HCT116 (cell line): ENCODE measurements at regions not wholly inside any gene's neighbourhood (a gene's known extent, or its start where the extent isn't known, plus 50 kb on each side); places are given as distances from the start of the nearest gene placed in this dataset.

Experiments
- ATAC-seq: fragments of 200-7000 bp; cut with Tn5 transposase; 2 replicates; pipeline ENCODE4 v1.9.1; 2020; ENCODE audit warnings: mild to moderate bottlenecking, moderate library complexity
- BruUV-seq: library from RNA; stranded (reverse); fragments of 400-500 nt; replicated peaks from 2 replicates; lab custom pipeline; 2021; lab: Mats Ljungman, UMichigan
- CTCF ChIA-PET: fragments of 300-600 bp; sonication (Branson Sonifier 250); formaldehyde crosslinking; loops from one replicate; lab custom pipeline; 2021; ENCODE audit warnings: antibody characterized with exemption; lab: Charles Lee
- POLR2A ChIA-PET: fragments of 300-600, 350-600 bp; sonication (Branson Sonifier 250); formaldehyde crosslinking; loops from one replicate; lab custom pipeline; 2021; ENCODE audit warnings: antibody characterized with exemption; lab: Charles Lee
- RAD21 ChIA-PET, 2 experiments: fragments of 300-600 bp; sonication (Branson Sonifier 250); formaldehyde crosslinking; loops; one replicate each; lab custom pipeline; 2023; ENCODE audit warnings: low total read pairs in 2 of 2; ENCODE audit not compliant: uncharacterized antibody in 2 of 2, unreplicated experiment in 2 of 2, low non-redundant PET in 1 of 2; lab: Charles Lee
- DNase-seq: peaks from one replicate; pipeline ENCODE4 v3.0.0-alpha.2; 2010; ENCODE audit warnings: low read depth, low spot score
- H2AFZ ChIP-seq: fragments of 200-600 bp; shearing (Covaris generic), sonication (generic); 2 replicates; pipeline ENCODE4 v1.6.1; 2017; ENCODE audit warnings: low read depth, mixed run types, mixed read lengths, antibody characterized with exemption, low read length; ENCODE audit not compliant: poor library complexity, severe bottlenecking
- H3K27ac ChIP-seq: 2 replicates; pipeline ENCODE4 v1.5.1; 2012; ENCODE audit warnings: low read depth, low read length
- H3K27me3 ChIP-seq: fragments of 200-600 bp; sonication (generic); 2 replicates; pipeline ENCODE4 v1.6.1; 2016; ENCODE audit warnings: mixed run types, low read length, mixed read lengths; ENCODE audit not compliant: insufficient read depth
- H3K36me3 ChIP-seq, 2 experiments: fragments of 200-500 bp in 1 of 2; fragments of 200-600 bp in 1 of 2; sonication (Bioruptor generic) in 1 of 2; sonication (generic) in 1 of 2; 2 replicates each; pipeline versions ENCODE4 v1.5.1 to v1.6.1; 2014 to 2016; ENCODE audit warnings: low read length in 2 of 2, inconsistent platforms in 1 of 2, mixed read lengths in 1 of 2, mixed run types in 1 of 2; ENCODE audit not compliant: insufficient read depth in 2 of 2, control insufficient read depth in 1 of 2
- H3K4me1 ChIP-seq, 2 experiments: fragments of 200-600 bp in 1 of 2; sonication (generic) in 1 of 2; 2 replicates each; pipeline versions ENCODE4 v1.5.1 to v1.6.1; 2012 to 2017; ENCODE audit warnings: low read length in 2 of 2, inconsistent platforms in 1 of 2, mild to moderate bottlenecking in 1 of 2, mixed read lengths in 1 of 2, mixed run types in 1 of 2, moderate library complexity in 1 of 2; ENCODE audit not compliant: insufficient read depth in 2 of 2, control insufficient read depth in 1 of 2
- H3K4me2 ChIP-seq: fragments of 200-600 bp; sonication (generic); 2 replicates; pipeline ENCODE4 v1.6.1; 2017; ENCODE audit warnings: mixed run types, low read length, mixed read lengths
- H3K4me3 ChIP-seq, 2 experiments: fragments of 200-600 bp in 1 of 2; sonication (generic) in 1 of 2; replicated peaks in 1 of 2; 2 replicates each; pipeline ENCODE4 v1.5.1; 2011 to 2016; ENCODE audit warnings: low read length in 2 of 2, control low read depth in 1 of 2, low read depth in 1 of 2, mild to moderate bottlenecking in 1 of 2, mixed read lengths in 1 of 2, mixed run types in 1 of 2
- H3K79me2 ChIP-seq: fragments of 200-600 bp; sonication (generic); 2 replicates; pipeline ENCODE4 v1.6.1; 2017; ENCODE audit warnings: mild to moderate bottlenecking, mixed run types, low read length, moderate library complexity, mixed read lengths; ENCODE audit not compliant: insufficient read depth
- H3K9ac ChIP-seq: fragments of 200-600 bp; sonication (generic); 2 replicates; pipeline ENCODE4 v1.6.1; 2016; ENCODE audit warnings: low read length, mixed read lengths
- H3K9me2 ChIP-seq: fragments of 200-600 bp; sonication (generic), shearing (Covaris generic); 2 replicates; pipeline ENCODE4 v1.6.1; 2017; ENCODE audit warnings: mixed run types, mild to moderate bottlenecking, moderate library complexity; ENCODE audit not compliant: insufficient read depth
- H3K9me3 ChIP-seq, 2 experiments: fragments of 200-500 bp in 1 of 2; fragments of 200-600 bp in 1 of 2; sonication (Bioruptor generic) in 1 of 2; sonication (generic) in 1 of 2; 2 replicates each; pipeline ENCODE4 v1.6.1; 2014 to 2017; ENCODE audit warnings: low read length in 2 of 2, mixed read lengths in 2 of 2, inconsistent platforms in 1 of 2, low read depth in 1 of 2, mild to moderate bottlenecking in 1 of 2, mixed run types in 1 of 2, moderate library complexity in 1 of 2; ENCODE audit not compliant: control insufficient read depth in 1 of 2, insufficient read depth in 1 of 2
- H4K20me1 ChIP-seq: fragments of 200-600 bp; sonication (generic), shearing (Covaris generic); 2 replicates; pipeline ENCODE4 v1.6.1; 2017; ENCODE audit warnings: mixed run types, mild to moderate bottlenecking, moderate library complexity; ENCODE audit not compliant: insufficient read depth
- ATF3 ChIP-seq: IDR thresholded peaks from 2 replicates; pipeline ENCODE4 v1.6.1; 2012
- CTCF ChIP-seq, 3 experiments: fragments of 200-600 bp in 1 of 3; sonication (generic) in 1 of 3; IDR thresholded peaks in 2 of 3; conservative IDR thresholded peaks in 1 of 3; 2 replicates each; pipeline ENCODE4 v1.5.1; 2012 to 2017; ENCODE audit warnings: low read depth in 2 of 3, low read length in 2 of 3, antibody characterized with exemption in 1 of 3, borderline replicate concordance in 1 of 3, control low read depth in 1 of 3, mild to moderate bottlenecking in 1 of 3, mixed read lengths in 1 of 3, mixed run types in 1 of 3, moderate library complexity in 1 of 3; ENCODE audit not compliant: insufficient read depth in 1 of 3
- EZH2 ChIP-seq: fragments of 200-600 bp; sonication (generic); IDR thresholded peaks from 2 replicates; pipeline ENCODE4 v1.6.1; 2017; ENCODE audit warnings: antibody characterized with exemption, mixed run types
- EZH2phosphoT487 ChIP-seq: fragments of 200-600 bp; IDR thresholded peaks from 2 replicates; pipeline ENCODE4 v1.6.1; 2018; ENCODE audit warnings: antibody characterized with exemption, borderline replicate concordance
- POLR2A ChIP-seq: IDR thresholded peaks from 2 replicates; pipeline ENCODE4 v1.7.0; 2011; ENCODE audit warnings: borderline replicate concordance; ENCODE audit not compliant: insufficient read depth, insufficient read length; ENCODE audit errors: extremely low read depth
- TCF7L2 ChIP-seq: IDR thresholded peaks from 2 replicates; pipeline ENCODE4 v1.7.0; 2011; ENCODE audit warnings: borderline replicate concordance, inconsistent platforms; ENCODE audit not compliant: insufficient read depth, insufficient read length; ENCODE audit errors: extremely low read depth
- YY1 ChIP-seq: IDR thresholded peaks from 2 replicates; pipeline ENCODE4 v1.6.1; 2011; ENCODE audit warnings: low read length, low read depth, moderate library complexity, mild to moderate bottlenecking; ENCODE audit not compliant: insufficient replicate concordance; ENCODE audit errors: extremely low read depth
- ZFX ChIP-seq: fragments of 450-650 bp; IDR thresholded peaks from 2 replicates; pipeline ENCODE4 v1.6.1; 2017
- ZNF274 ChIP-seq: fragments of 200-500 bp; sonication (Bioruptor generic); IDR thresholded peaks from 2 replicates; pipeline ENCODE4 v1.6.1; 2014; ENCODE audit warnings: mild to moderate bottlenecking, low read depth, low read length, inconsistent platforms
- intact Hi-C: fragments of 100-400 bp; cut with micrococcal nuclease; formaldehyde crosslinking; loops from 2 replicates; pipeline ENCODE4 v1.10.0; 2022
- TF ChIP-seq, protein P1 (sequence below): IDR thresholded peaks from 2 replicates; pipeline ENCODE4 v1.6.1; 2012
- TF ChIP-seq, protein P2 (sequence below): IDR thresholded peaks from 2 replicates; pipeline ENCODE4 v1.6.1; 2012; ENCODE audit warnings: low read depth
- TF ChIP-seq, protein P3 (sequence below): IDR thresholded peaks from 2 replicates; pipeline ENCODE4 v1.6.1; 2011; ENCODE audit warnings: mild to moderate bottlenecking, low read length, moderate library complexity; ENCODE audit not compliant: insufficient replicate concordance; ENCODE audit errors: extremely low read depth

- no TSS peak for BruUV-seq
- H3K36me3 ChIP-seq: no peaks in the 10 kb centered on the region
- ChIA-PET RAD21 (no interaction called here), POLR2A (no interaction called here), CTCF (no interaction called here)
- TF ChIP-seq, protein P1, sequence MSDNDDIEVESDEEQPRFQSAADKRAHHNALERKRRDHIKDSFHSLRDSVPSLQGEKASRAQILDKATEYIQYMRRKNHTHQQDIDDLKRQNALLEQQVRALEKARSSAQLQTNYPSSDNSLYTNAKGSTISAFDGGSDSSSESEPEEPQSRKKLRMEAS: no peak
- TF ChIP-seq ZNF274 (no peak), EZH2phosphoT487 (no peak), CTCF (IDR thresholded peaks at IDR 0.05 in 2 of 3, conservative IDR thresholded peaks at IDR 0.05 in 1 of 3; ENCODE audit: borderline replicate concordance in 1 of 3, insufficient read depth in 1 of 3, low read depth in 2 of 3, low read length in 2 of 3) (no peak), ATF3 (no peak), EZH2 (no peak), ZFX (no peak), POLR2A (no peak), YY1 (no peak), TCF7L2 (no peak)
- TF ChIP-seq, protein P2, sequence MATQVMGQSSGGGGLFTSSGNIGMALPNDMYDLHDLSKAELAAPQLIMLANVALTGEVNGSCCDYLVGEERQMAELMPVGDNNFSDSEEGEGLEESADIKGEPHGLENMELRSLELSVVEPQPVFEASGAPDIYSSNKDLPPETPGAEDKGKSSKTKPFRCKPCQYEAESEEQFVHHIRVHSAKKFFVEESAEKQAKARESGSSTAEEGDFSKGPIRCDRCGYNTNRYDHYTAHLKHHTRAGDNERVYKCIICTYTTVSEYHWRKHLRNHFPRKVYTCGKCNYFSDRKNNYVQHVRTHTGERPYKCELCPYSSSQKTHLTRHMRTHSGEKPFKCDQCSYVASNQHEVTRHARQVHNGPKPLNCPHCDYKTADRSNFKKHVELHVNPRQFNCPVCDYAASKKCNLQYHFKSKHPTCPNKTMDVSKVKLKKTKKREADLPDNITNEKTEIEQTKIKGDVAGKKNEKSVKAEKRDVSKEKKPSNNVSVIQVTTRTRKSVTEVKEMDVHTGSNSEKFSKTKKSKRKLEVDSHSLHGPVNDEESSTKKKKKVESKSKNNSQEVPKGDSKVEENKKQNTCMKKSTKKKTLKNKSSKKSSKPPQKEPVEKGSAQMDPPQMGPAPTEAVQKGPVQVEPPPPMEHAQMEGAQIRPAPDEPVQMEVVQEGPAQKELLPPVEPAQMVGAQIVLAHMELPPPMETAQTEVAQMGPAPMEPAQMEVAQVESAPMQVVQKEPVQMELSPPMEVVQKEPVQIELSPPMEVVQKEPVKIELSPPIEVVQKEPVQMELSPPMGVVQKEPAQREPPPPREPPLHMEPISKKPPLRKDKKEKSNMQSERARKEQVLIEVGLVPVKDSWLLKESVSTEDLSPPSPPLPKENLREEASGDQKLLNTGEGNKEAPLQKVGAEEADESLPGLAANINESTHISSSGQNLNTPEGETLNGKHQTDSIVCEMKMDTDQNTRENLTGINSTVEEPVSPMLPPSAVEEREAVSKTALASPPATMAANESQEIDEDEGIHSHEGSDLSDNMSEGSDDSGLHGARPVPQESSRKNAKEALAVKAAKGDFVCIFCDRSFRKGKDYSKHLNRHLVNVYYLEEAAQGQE: no peak
- TF ChIP-seq, protein P3, sequence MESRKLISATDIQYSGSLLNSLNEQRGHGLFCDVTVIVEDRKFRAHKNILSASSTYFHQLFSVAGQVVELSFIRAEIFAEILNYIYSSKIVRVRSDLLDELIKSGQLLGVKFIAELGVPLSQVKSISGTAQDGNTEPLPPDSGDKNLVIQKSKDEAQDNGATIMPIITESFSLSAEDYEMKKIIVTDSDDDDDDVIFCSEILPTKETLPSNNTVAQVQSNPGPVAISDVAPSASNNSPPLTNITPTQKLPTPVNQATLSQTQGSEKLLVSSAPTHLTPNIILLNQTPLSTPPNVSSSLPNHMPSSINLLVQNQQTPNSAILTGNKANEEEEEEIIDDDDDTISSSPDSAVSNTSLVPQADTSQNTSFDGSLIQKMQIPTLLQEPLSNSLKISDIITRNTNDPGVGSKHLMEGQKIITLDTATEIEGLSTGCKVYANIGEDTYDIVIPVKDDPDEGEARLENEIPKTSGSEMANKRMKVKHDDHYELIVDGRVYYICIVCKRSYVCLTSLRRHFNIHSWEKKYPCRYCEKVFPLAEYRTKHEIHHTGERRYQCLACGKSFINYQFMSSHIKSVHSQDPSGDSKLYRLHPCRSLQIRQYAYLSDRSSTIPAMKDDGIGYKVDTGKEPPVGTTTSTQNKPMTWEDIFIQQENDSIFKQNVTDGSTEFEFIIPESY: no peak
- H3K9me3 ChIP-seq: peaks cover under 1 to 3% of the 10 kb centered on the region in 2 experiments; a peak in 2 of 4 replicates
- no peak overlapping the region for H3K9ac ChIP-seq
- H2AFZ ChIP-seq: no peak overlapping the region
- no peaks in the 10 kb centered on the region for H3K9me2 ChIP-seq
- H3K4me3 ChIP-seq: no peak overlapping the region
- no peaks in the 10 kb centered on the region for H4K20me1 ChIP-seq
- DNase-seq (no peak), ATAC-seq (no peak)
- no peak overlapping the region for H3K4me2 ChIP-seq
- no peaks in the 10 kb centered on the region for H3K27me3 ChIP-seq
- no peaks in the 10 kb centered on the region for H3K79me2 ChIP-seq
- H3K27ac ChIP-seq: no peak overlapping the region
- intact Hi-C loops: no loop called here
- H3K4me1 ChIP-seq: no peaks in the 10 kb centered on the region
Observed at GRCh38 chr9:80305136-80305535, 733.4 kb downstream of the TLE4 start.
